ENCODE measurements at regions not wholly inside any gene's neighbourhood (a gene's known extent, or its start where the extent isn't known, plus 50 kb on each side); places are given as distances from the start of the nearest gene placed in this dataset.

GRCh38 chr11:116507016-116507415, 265.8 kb downstream of the BUD13 start:
- Histone ChIP-seq H3K9ac (ENCODE audit: low read depth, low read length) (no peak overlapping the region), H3K27ac (ENCODE audit: low read length) (no peak overlapping the region), H3K4me3 (ENCODE audit: low read length) (no peak overlapping the region), H3K36me3 (ENCODE audit: insufficient read depth, low read depth, low read length) (no peaks in the 10 kb centered on the region), H3K4me1 (ENCODE audit: insufficient read depth, low read length) (peaks cover 18% of the 10 kb centered on the region; the same call in 1 of the 2 replicates), H3K9me3 (ENCODE audit: insufficient read depth, low read depth, low read length) (no peaks in the 10 kb centered on the region), H3K27me3 (ENCODE audit: insufficient read depth, low read length) (peaks cover 30% of the 10 kb centered on the region; the same call in 1 of the 2 replicates)

GRCh38 chr11:116506263-116506825, 266.4 kb downstream of the BUD13 start:
- Histone ChIP-seq H3K4me3 (ENCODE audit: low read length) (no peak overlapping the region), H3K36me3 (ENCODE audit: insufficient read depth, low read depth, low read length) (no peaks in the 10 kb centered on the region), H3K4me1 (ENCODE audit: insufficient read depth, low read length) (peaks cover 24% of the 10 kb centered on the region; the same call in 1 of the 2 replicates), H3K27me3 (ENCODE audit: insufficient read depth, low read length) (peaks cover 30% of the 10 kb centered on the region; the same call in 1 of the 2 replicates), H3K27ac (ENCODE audit: low read length) (no peak overlapping the region), H3K9ac (ENCODE audit: low read depth, low read length) (no peak overlapping the region), H3K9me3 (ENCODE audit: insufficient read depth, low read depth, low read length) (no peaks in the 10 kb centered on the region)

- Histone ChIP-seq H3K27me3 (ENCODE audit: insufficient read depth, low read length) (peaks cover 34% of the 10 kb centered on the region), H3K4me3 (ENCODE audit: low read length) (no peak overlapping the region), H3K9me3 (ENCODE audit: insufficient read depth, low read depth, low read length) (no peaks in the 10 kb centered on the region), H3K27ac (ENCODE audit: low read length) (no peak overlapping the region), H3K9ac (ENCODE audit: low read depth, low read length) (no peak overlapping the region), H3K36me3 (ENCODE audit: insufficient read depth, low read depth, low read length) (no peaks in the 10 kb centered on the region), H3K4me1 (ENCODE audit: insufficient read depth, low read length) (peaks cover 24% of the 10 kb centered on the region; the same call in 1 of the 2 replicates)
These were observed 267.2 kb downstream of the BUD13 start for GRCh38 chr11:116505298-116506262.

GRCh38 chr11:116504541-116505297, 268.1 kb downstream of the BUD13 start:
- Histone ChIP-seq H3K9ac (ENCODE audit: low read depth, low read length) (no peak overlapping the region), H3K4me1 (ENCODE audit: insufficient read depth, low read length) (peaks cover 21% of the 10 kb centered on the region; the same call in 1 of the 2 replicates), H3K36me3 (ENCODE audit: insufficient read depth, low read depth, low read length) (no peaks in the 10 kb centered on the region), H3K9me3 (ENCODE audit: insufficient read depth, low read depth, low read length) (no peaks in the 10 kb centered on the region), H3K4me3 (ENCODE audit: low read length) (no peak overlapping the region), H3K27ac (ENCODE audit: low read length) (no peak overlapping the region), H3K27me3 (ENCODE audit: insufficient read depth, low read length) (peaks cover 42% of the 10 kb centered on the region)

- Histone ChIP-seq H3K36me3 (ENCODE audit: insufficient read depth, low read depth, low read length) (no peaks in the 10 kb centered on the region), H3K9me3 (ENCODE audit: insufficient read depth, low read depth, low read length) (no peaks in the 10 kb centered on the region), H3K27ac (ENCODE audit: low read length) (no peak overlapping the region), H3K27me3 (ENCODE audit: insufficient read depth, low read length) (peaks cover 44% of the 10 kb centered on the region), H3K4me3 (ENCODE audit: low read length) (no peak overlapping the region), H3K9ac (ENCODE audit: low read depth, low read length) (no peak overlapping the region), H3K4me1 (ENCODE audit: insufficient read depth, low read length) (peaks cover 29% of the 10 kb centered on the region; the same call in 1 of the 2 replicates)
These were observed 269.3 kb downstream of the BUD13 start for GRCh38 chr11:116503216-116504160.

GRCh38 chr11:116502641-116503061, 270.1 kb downstream of the BUD13 start:
- no peak overlapping the region for H3K27ac ChIP-seq (ENCODE audit: low read length)
- no peaks in the 10 kb centered on the region for H3K9me3 ChIP-seq (ENCODE audit: insufficient read depth, low read depth, low read length)
- no peak overlapping the region for H3K4me3 ChIP-seq (ENCODE audit: low read length)
- no peaks in the 10 kb centered on the region for H3K36me3 ChIP-seq (ENCODE audit: insufficient read depth, low read depth, low read length)
- peaks cover 42% of the 10 kb centered on the region for H3K27me3 ChIP-seq (ENCODE audit: insufficient read depth, low read length)
- peaks cover 29% of the 10 kb centered on the region; the same call in 1 of the 2 replicates for H3K4me1 ChIP-seq (ENCODE audit: insufficient read depth, low read length)
- no peak overlapping the region for H3K9ac ChIP-seq (ENCODE audit: low read depth, low read length)

GRCh38 chr11:116501728-116502127, 271.1 kb downstream of the BUD13 start:
- no peaks in the 10 kb centered on the region for H3K36me3 ChIP-seq (ENCODE audit: insufficient read depth, low read depth, low read length)
- peaks cover 29% of the 10 kb centered on the region; the same call in 1 of the 2 replicates for H3K4me1 ChIP-seq (ENCODE audit: insufficient read depth, low read length)
- no peak overlapping the region for H3K9ac ChIP-seq (ENCODE audit: low read depth, low read length)
- H3K27ac ChIP-seq (ENCODE audit: low read length): no peak overlapping the region
- no peaks in the 10 kb centered on the region for H3K9me3 ChIP-seq (ENCODE audit: insufficient read depth, low read depth, low read length)
- H3K4me3 ChIP-seq (ENCODE audit: low read length): peak overlapping the region; percentile 59; the same call in 1 of the 2 replicates
- H3K27me3 ChIP-seq (ENCODE audit: insufficient read depth, low read length): peaks cover 40% of the 10 kb centered on the region

GRCh38 chr11:116500947-116501602, 271.7 kb downstream of the BUD13 start:
- no peaks in the 10 kb centered on the region for H3K9me3 ChIP-seq (ENCODE audit: insufficient read depth, low read depth, low read length)
- H3K27ac ChIP-seq (ENCODE audit: low read length): no peak overlapping the region
- H3K36me3 ChIP-seq (ENCODE audit: insufficient read depth, low read depth, low read length): no peaks in the 10 kb centered on the region
- H3K4me3 ChIP-seq (ENCODE audit: low read length): peak overlapping the region; percentile 59; the same call in 1 of the 2 replicates
- H3K27me3 ChIP-seq (ENCODE audit: insufficient read depth, low read length): peaks cover 40% of the 10 kb centered on the region
- no peak overlapping the region for H3K9ac ChIP-seq (ENCODE audit: low read depth, low read length)
- H3K4me1 ChIP-seq (ENCODE audit: insufficient read depth, low read length): peaks cover 29% of the 10 kb centered on the region; the same call in 1 of the 2 replicates

GRCh38 chr11:116500026-116500946, 272.5 kb downstream of the BUD13 start:
- Histone ChIP-seq H3K27me3 (ENCODE audit: insufficient read depth, low read length) (peaks cover 40% of the 10 kb centered on the region), H3K36me3 (ENCODE audit: insufficient read depth, low read depth, low read length) (no peaks in the 10 kb centered on the region), H3K4me3 (ENCODE audit: low read length) (peak overlapping the region; percentile 59; the same call in 1 of the 2 replicates), H3K9ac (ENCODE audit: low read depth, low read length) (no peak overlapping the region), H3K4me1 (ENCODE audit: insufficient read depth, low read length) (peaks cover 23% of the 10 kb centered on the region; the same call in 1 of the 2 replicates), H3K9me3 (ENCODE audit: insufficient read depth, low read depth, low read length) (no peaks in the 10 kb centered on the region), H3K27ac (ENCODE audit: low read length) (no peak overlapping the region)

Data from iPS-20b (cell line).